ENCODE measurements at regions not wholly inside any gene's neighbourhood (a gene's known extent, or its start where the extent isn't known, plus 50 kb on each side); places are given as distances from the start of the nearest gene placed in this dataset.
A peak's percentile ranks its signal among the peaks of the same experiment; 100 is the strongest.

DNA sequence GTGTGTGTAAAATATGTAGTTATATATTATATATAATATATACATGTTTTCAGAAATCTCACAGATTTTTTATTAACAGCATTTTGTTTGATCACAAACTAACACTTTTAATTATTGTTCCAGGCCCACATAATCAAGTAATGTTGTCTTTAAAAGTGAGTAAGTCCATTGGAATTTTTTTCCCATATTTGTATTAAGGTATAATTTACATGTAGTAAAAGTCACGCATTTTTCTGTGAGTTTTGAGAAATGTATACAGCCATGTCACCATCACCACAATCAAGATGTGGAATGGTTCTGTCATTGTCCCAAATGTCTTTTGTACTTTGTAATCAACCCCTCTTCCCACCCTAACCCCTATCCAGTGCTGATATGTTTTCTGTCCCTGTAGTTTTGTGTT lies 120.0 kb upstream of the RFC3 start:
- no peak for TF ChIP-seq ZNF317 (CRISPR knock-in tag; IDR thresholded peaks at IDR 0.05; ENCODE audit: borderline replicate concordance, low read depth)
- TF ChIP-seq, protein P1, sequence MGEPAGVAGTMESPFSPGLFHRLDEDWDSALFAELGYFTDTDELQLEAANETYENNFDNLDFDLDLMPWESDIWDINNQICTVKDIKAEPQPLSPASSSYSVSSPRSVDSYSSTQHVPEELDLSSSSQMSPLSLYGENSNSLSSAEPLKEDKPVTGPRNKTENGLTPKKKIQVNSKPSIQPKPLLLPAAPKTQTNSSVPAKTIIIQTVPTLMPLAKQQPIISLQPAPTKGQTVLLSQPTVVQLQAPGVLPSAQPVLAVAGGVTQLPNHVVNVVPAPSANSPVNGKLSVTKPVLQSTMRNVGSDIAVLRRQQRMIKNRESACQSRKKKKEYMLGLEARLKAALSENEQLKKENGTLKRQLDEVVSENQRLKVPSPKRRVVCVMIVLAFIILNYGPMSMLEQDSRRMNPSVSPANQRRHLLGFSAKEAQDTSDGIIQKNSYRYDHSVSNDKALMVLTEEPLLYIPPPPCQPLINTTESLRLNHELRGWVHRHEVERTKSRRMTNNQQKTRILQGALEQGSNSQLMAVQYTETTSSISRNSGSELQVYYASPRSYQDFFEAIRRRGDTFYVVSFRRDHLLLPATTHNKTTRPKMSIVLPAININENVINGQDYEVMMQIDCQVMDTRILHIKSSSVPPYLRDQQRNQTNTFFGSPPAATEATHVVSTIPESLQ (CRISPR knock-in tag; IDR thresholded peaks at IDR 0.05): no peak
- no peak for TF ChIP-seq CTCF (IDR thresholded peaks at IDR 0.05)
- TF ChIP-seq ATF3 (CRISPR knock-in tag; conservative IDR thresholded peaks at IDR 0.05): no peak
- no peak for TF ChIP-seq SMAD4 (CRISPR knock-in tag; IDR thresholded peaks at IDR 0.05)
- TF ChIP-seq NR3C1 (CRISPR knock-in tag; conservative IDR thresholded peaks at IDR 0.05; ENCODE audit: low read depth): no peak
- TF ChIP-seq IRF2 (CRISPR knock-in tag; IDR thresholded peaks at IDR 0.05; ENCODE audit: borderline replicate concordance, low read depth): no peak
- no peak for TF ChIP-seq TCF7 (CRISPR knock-in tag; IDR thresholded peaks at IDR 0.05; ENCODE audit: low read depth)
- TF ChIP-seq NR1H2 (CRISPR knock-in tag; IDR thresholded peaks at IDR 0.05): no peak
- TF ChIP-seq, protein P2, sequence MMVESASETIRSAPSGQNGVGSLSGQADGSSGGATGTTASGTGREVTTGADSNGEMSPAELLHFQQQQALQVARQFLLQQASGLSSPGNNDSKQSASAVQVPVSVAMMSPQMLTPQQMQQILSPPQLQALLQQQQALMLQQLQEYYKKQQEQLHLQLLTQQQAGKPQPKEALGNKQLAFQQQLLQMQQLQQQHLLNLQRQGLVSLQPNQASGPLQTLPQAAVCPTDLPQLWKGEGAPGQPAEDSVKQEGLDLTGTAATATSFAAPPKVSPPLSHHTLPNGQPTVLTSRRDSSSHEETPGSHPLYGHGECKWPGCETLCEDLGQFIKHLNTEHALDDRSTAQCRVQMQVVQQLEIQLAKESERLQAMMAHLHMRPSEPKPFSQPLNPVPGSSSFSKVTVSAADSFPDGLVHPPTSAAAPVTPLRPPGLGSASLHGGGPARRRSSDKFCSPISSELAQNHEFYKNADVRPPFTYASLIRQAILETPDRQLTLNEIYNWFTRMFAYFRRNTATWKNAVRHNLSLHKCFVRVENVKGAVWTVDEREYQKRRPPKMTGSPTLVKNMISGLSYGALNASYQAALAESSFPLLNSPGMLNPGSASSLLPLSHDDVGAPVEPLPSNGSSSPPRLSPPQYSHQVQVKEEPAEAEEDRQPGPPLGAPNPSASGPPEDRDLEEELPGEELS (CRISPR knock-in tag; IDR thresholded peaks at IDR 0.05): no peak
- TF ChIP-seq SMAD3 (CRISPR knock-in tag; IDR thresholded peaks at IDR 0.05; ENCODE audit: borderline replicate concordance): no peak
- TF ChIP-seq, protein P3, sequence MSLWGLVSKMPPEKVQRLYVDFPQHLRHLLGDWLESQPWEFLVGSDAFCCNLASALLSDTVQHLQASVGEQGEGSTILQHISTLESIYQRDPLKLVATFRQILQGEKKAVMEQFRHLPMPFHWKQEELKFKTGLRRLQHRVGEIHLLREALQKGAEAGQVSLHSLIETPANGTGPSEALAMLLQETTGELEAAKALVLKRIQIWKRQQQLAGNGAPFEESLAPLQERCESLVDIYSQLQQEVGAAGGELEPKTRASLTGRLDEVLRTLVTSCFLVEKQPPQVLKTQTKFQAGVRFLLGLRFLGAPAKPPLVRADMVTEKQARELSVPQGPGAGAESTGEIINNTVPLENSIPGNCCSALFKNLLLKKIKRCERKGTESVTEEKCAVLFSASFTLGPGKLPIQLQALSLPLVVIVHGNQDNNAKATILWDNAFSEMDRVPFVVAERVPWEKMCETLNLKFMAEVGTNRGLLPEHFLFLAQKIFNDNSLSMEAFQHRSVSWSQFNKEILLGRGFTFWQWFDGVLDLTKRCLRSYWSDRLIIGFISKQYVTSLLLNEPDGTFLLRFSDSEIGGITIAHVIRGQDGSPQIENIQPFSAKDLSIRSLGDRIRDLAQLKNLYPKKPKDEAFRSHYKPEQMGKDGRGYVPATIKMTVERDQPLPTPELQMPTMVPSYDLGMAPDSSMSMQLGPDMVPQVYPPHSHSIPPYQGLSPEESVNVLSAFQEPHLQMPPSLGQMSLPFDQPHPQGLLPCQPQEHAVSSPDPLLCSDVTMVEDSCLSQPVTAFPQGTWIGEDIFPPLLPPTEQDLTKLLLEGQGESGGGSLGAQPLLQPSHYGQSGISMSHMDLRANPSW (CRISPR knock-in tag; conservative IDR thresholded peaks at IDR 0.05; ENCODE audit: low read depth): no peak
- DNase-seq (ENCODE audit: low spot score) (no peak), ATAC-seq (no peak)
- ChIA-PET POLR2A (no interaction called here), CTCF (no interaction called here)
- H3K4me1 Mint-ChIP-seq: no peaks in the 10 kb centered on the region
- no peak overlapping the region for H3K4me3 Mint-ChIP-seq
- H3K9me3 Mint-ChIP-seq: peaks cover 6% of the 10 kb centered on the region
- no peak overlapping the region for H3K27ac Mint-ChIP-seq
- no peaks in the 10 kb centered on the region for H3K27me3 Mint-ChIP-seq (ENCODE audit: low read depth)
- no peaks in the 10 kb centered on the region for H3K36me3 Mint-ChIP-seq

DNA sequence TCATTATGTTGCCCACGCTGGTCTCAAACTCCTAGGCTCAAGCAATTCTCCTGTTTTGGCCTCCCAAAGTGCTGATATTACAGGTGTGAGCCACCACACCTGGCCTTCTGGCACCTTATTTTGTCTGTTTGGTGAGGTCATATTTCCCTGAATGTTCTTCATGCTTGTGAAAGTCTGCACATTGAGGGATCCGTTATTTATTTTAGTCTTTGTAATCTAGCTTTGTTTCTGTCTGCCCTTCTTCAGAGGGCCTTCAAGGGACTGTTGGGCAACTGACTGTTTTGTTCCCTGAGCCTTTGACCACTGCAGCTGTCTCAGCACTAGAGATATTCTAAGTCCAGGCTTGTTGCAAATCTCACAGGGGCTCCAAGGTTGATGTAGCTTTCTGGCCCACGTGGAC lies 110.5 kb upstream of the RFC3 start:
- POLR2A ChIA-PET: no interaction called here
- TF ChIP-seq TCF7 (CRISPR knock-in tag; IDR thresholded peaks at IDR 0.05; ENCODE audit: low read depth): no peak
- Mint-ChIP-seq H3K4me3 (no peak overlapping the region), H3K36me3 (peaks cover 19% of the 10 kb centered on the region), H3K9me3 (peaks cover 49% of the 10 kb centered on the region), H3K4me1 (no peaks in the 10 kb centered on the region), H3K27me3 (ENCODE audit: low read depth) (no peaks in the 10 kb centered on the region; the same call in 1 of the 2 replicates), H3K27ac (no peak overlapping the region)
- DNase-seq (ENCODE audit: low spot score): no peak
- ATAC-seq: no peak
- CTCF ChIA-PET: interaction anchor here (0.6 kb wide), 1 partner anchor 55 kb away, joined by 3 read pairs; no protein-coding TSS in a partner anchor

- Mint-ChIP-seq H3K4me1 (peaks cover 3% of the 10 kb centered on the region), H3K9me3 (peaks cover 20% of the 10 kb centered on the region), H3K36me3 (peaks cover 6% of the 10 kb centered on the region; the same call in 1 of the 2 replicates), H3K27me3 (ENCODE audit: low read depth) (0 out of 2 replicates have a peak, but pooled peaks cover 3% of the 10 kb centered on the region), H3K4me3 (no peak overlapping the region), H3K27ac (no peak overlapping the region)
- ATAC-seq (peak; percentile 41; the same call in 1 of the 2 replicates), DNase-seq (ENCODE audit: low spot score) (no peak)
- CTCF ChIA-PET: no interaction called here
- POLR2A ChIA-PET: no interaction called here
- TF ChIP-seq NR2C2 (CRISPR knock-in tag; IDR thresholded peaks at IDR 0.05) (no peak), NFYB (CRISPR knock-in tag; conservative IDR thresholded peaks at IDR 0.05; ENCODE audit: low read depth) (no peak), ATF1 (CRISPR knock-in tag; IDR thresholded peaks at IDR 0.05) (no peak)
- TF ChIP-seq, protein P4, sequence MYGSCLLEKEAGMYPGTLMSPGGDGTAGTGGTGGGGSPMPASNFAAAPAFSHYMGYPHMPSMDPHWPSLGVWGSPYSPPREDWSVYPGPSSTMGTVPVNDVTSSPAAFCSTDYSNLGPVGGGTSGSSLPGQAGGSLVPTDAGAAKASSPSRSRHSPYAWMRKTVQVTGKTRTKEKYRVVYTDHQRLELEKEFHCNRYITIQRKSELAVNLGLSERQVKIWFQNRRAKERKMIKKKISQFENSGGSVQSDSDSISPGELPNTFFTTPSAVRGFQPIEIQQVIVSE (CRISPR knock-in tag; IDR thresholded peaks at IDR 0.05; ENCODE audit: borderline replicate concordance): no peak
- TF ChIP-seq, protein P5, sequence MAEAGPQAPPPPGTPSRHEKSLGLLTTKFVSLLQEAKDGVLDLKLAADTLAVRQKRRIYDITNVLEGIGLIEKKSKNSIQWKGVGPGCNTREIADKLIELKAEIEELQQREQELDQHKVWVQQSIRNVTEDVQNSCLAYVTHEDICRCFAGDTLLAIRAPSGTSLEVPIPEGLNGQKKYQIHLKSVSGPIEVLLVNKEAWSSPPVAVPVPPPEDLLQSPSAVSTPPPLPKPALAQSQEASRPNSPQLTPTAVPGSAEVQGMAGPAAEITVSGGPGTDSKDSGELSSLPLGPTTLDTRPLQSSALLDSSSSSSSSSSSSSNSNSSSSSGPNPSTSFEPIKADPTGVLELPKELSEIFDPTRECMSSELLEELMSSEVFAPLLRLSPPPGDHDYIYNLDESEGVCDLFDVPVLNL (CRISPR knock-in tag; IDR thresholded peaks at IDR 0.05; ENCODE audit: borderline replicate concordance, low read depth): no peak
Observed at GRCh38 chr13:33710924-33711323, 107.0 kb upstream of the RFC3 start.
